GM18870 (cell line): ENCODE measurements at regions not wholly inside any gene's neighbourhood (a gene's known extent, or its start where the extent isn't known, plus 50 kb on each side); places are given as distances from the start of the nearest gene placed in this dataset.
"Not testable (repeated sequence)": the region's sequence is repeated elsewhere in the genome, so short reads cannot be mapped to it uniquely, and the experiment has no call there.

Experiments
- ATAC-seq: cut with Tn5 transposase; IDR thresholded peaks from one replicate; pipeline ENCODE4 v1.9.1; 2021; ENCODE audit warnings: moderate library complexity; ENCODE audit not compliant: unreplicated experiment

DNA sequence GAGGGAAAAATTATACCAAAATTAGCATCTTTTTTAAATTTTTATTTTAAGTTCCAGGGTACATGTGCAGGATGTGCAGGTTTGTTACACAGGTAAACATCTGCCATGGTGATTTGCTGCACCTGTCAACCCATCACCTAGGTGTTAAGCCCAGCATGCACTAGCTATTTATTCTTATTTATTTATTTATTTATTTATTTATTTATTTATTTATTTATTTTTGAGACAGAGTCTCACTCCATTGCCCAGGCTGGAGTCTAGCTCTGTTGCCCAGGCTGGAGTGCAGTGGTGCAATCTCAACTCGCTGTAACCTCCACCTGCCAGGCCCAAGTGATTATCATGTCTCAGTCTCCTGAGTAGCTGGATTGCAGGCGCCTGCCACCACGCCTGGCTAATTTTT is 137.7 kb upstream of the NEBL start:
- ATAC-seq, result not testable (repeated sequence)

DNA sequence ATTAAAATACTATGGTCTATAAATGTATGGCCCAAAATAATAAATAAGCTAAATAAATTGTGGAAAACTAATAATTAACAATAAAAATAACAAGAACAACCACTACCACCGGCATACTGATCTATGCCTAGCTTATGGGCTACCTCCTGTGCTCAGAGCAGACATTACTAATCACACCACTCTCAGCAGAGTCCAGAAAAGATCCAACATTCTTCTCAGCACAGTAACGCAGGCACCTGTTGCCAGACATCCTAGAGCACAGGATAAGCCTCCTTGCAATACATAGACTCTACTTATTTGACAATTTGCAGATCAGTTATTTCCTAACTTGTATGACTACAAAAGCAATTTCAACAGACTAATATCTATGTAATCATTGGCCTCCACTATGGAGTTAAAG is 137.1 kb upstream of the NEBL start:
- ATAC-seq, result no peak

DNA sequence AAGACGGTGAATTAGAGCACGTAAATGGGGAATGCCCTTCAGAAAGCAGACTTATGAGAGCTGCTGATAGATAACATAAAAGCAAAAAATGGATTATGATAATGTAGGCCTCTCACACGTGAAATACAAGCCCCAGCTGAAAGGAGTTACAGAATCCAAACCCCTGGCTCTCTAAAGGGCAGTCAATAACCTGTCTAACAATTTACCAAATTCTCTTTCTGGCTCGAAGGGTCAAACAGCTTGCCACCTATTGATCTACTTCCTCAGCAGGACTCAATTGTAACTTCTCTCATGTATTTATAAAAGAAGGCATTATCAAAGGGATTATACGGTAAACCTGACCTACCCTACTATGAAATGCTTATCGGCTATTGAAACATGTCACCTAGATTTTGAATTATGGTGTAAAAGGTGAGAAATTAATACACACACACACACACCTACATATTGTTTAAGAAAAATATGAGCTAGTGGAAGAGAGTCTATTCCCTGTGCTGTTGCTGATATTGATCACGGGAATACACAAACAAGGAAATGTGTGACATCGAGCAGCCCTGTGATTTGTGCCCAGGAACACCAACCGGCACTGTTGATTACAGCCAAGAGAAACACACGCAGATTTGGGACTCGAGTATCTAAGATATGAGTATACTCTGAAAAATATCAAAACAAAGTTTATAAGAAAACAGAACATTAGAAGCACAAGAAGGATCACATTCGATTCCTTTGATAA is 135.6 kb upstream of the NEBL start:
- no peak for ATAC-seq

DNA sequence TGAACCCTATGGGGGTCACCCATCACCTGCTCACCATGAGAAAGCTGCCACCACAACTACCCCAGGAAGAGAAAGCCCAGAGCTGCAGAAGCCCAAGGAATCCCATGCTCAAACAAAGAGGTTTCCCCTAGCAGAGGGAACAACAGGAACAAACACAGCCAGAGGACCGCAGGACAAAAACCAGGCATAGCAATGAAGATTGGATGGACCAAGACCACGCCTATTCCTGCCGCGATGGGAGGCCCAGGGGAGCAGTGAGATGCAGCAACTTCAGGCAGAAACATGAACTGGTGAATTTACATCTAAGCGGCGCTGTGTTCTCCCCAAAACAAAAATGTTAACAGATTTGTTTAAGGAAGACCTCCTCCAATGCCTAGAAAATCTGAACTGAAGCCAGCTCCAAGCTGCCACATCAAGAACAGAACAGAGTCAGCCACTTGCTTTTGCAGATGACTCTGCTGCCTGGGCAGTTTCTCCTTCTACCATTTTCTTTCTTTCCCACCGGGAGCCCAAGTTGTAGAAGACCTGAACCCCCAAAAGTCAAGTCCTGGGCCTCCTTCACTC is 134.2 kb upstream of the NEBL start:
- no peak for ATAC-seq

DNA sequence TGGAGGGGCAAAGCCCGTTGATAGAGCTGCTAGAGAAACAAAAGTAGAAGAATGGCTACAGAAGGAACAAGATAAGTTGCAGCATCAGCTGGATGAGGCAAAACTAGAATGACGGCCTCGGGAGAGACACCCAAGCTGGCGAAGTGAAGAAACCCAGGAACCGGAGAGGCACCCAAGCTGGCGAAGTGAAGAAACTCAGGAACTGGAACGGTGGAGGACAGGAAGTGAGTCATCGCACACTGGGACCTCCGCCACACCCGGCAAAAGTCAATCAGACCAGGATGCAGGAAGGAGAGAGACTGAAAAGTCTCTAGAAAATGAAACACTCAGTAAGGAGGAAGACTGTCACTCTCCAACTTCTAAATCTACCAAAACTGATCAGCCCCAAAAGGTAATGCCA is 133.0 kb upstream of the NEBL start:
- no peak for ATAC-seq

DNA sequence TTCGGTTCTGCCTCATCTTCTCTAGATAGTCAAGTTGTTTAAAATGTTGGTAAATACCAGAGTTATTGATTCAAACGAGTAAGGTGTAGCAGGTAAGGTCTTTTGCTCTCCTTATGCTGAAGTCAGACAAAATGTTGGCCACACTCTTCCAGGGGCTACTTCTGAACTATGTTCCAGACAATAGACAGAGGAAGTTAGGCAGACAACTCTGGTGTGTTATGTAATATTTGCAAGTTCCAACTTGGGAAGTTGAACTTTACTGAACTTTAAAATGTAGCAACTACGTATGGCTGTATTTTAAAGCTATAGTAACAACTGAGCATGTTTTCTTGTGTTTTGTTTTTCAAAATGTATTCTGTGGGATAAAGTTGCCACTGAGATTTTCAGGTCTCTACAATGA is 125.7 kb upstream of the NEBL start:
- ATAC-seq, result no peak

DNA sequence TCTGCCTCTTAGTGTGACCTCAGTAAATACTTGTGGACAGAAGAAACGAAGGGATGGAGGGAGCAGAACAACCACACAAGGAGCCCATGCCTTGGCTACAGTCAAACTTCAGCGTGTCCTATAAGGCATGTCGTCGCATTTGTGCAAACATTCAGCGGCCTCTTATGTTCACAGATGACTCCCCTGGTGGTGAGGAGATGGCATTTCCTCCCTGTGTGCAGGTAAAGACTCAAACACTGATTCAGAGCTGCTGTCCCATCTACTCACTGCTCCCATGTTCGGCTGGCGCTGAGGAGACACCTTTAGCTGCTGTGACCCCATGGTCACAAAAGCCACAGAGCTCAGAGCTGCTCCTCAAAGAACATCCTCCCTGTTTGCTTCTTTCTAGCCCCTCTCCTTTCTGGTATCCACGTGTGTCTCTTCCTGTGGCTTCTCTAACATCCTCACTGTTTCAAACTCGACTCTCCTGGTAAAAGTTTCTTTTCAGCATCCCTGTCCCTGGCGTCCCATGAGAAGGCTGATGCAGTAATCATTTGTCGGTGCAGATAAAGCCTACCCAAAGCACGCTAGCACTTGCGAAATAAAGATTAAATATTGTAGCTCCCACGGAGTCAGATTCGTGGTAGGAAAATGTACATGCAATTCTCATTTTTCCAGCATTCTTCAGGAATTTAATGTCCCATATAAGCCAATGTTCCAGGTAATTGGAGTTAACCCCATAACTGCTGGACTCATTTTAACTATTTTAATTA is 124.9 kb upstream of the NEBL start:
- no peak for ATAC-seq

DNA sequence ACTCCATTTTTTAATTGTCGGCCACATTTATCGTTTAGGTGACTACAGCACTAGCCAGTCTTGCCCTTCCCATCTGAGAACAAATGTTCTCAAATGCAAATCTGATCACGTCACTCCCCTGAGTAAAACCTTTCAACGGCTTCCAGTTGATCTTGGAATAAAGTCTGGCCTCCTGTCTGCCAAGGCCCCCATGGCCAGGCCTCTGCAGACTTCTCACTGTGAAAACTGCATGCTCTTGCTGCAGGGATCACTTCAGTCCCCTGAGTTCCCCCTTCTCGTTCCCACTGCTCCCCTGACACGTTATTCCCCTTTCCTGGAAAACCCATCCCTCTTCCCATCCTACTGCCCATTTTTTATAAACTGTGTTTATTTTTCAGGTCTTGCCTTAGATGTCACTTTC is 124.1 kb upstream of the NEBL start:
- ATAC-seq, result no peak

DNA sequence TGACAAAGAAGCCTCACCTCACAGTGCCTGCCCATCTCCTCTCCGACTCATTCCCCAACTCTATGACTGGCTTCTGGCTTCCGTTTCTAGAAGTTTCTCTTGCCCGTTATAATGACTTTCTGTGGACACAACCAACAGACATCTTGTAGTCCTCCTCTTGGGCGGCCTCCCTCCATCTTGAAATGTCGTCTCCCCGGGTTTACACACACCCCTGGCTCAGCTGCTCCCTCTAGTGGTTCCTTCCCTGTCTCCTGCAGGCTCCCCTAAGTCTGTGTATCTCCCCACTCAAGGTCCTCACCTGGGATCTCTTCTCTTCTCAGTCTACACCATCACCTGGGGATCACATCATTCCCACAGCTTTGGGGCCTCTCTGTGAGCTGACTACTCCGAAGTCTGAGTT is 123.4 kb upstream of the NEBL start:
- ATAC-seq, result peak; percentile 85

DNA sequence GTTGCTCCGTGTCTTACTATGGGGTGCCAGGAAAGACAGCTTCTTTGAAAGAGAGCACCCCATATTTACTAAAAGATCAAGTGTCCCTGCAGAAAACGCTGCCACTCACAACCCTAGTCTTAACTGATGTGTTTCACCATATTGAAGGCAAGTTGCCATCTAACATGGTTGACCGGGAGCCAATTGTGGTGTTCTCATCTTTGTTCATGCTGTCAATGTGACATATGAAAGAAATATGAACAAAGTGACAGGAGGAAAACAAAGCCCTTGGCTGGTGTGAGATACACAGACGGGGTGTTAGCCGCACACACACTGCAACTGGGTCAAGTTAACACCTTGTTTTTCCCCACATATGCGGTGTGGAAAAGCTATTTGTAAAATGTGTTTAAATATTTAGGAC is 122.3 kb upstream of the NEBL start:
- no peak for ATAC-seq

DNA sequence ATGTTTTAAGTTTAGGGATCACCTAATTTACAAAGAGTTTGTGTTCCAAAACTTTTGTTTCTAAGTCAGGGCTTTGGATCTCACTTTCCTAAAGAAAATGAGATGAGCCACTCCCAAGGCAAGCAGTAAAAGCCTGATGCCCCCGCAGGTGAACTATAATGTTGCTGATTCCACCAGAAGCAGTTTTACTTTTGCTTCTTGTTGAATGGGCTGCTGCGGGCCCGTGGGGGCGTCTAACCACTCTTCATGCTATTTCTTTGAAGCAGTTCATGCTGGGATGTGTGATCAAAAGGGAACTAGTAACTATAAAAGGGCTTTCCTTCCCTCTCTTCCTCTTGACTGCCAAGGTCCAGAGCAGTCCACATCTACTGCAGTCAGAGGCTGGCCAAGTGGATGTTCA is 118.7 kb upstream of the NEBL start:
- ATAC-seq, result no peak

DNA sequence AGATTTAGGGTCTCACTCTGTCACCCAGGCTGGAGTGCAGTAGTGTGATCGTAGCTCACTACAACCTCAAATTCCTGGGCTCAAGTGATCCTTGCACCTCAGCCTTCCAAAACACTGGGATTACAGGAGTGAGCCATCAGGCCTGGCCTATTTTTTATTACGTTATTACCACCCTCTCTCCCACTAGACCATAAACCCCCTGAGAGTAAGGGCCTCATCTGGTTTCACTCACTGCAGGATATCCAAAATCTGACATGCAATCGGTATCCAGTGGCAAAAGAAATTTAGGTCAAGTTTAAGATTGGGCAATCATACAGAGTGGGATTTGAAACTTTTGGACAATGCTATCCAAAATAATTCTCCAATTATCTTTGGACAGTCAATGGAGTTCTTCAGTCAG is 117.0 kb upstream of the NEBL start:
- ATAC-seq, result no peak

DNA sequence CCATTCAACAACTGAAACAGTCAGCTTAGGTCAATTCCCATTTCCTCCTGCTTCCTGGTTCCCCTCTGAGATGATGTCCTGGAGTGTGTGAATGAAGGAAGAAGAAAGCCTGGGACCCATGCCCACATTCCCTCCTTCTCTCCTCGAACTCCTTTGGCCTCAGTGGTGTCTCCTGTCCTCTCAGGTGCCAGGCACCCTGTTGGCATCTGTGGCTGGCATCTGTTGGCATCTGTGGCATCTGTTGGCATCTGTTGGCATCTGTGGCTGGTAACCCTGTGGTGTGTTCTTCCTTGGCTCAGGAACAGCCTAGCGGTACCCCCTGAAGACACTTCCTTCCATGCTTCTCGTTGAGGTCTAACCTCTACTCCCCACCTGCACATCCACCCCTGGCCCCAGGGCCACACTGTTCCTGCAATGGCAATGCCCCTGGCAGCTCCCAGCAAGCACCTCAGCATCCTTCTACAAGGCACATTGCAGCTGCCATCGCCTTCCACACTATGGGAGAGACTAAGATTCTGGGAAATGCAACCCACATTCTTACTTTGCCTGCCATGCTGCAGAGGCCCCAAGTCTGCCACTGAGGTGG is 114.4 kb upstream of the NEBL start:
- no peak for ATAC-seq

DNA sequence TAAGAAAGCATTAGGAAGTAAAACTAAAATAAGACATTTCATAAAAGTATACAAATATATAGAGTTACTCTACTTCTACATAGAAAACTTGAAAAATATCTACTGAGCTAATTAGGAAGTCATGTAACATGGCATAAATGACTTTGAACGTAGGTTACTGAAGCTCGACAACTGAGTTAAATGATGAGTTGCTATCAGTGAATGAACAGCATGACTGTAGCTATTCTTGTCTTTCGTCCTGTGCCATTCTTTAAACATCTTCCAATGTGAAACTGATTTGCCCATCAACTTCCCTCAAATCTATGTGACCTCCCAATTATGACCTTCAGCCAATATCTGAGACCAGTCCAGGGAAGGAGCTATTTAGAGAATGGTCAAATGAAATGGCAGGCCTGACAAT is 113.5 kb upstream of the NEBL start:
- no peak for ATAC-seq

DNA sequence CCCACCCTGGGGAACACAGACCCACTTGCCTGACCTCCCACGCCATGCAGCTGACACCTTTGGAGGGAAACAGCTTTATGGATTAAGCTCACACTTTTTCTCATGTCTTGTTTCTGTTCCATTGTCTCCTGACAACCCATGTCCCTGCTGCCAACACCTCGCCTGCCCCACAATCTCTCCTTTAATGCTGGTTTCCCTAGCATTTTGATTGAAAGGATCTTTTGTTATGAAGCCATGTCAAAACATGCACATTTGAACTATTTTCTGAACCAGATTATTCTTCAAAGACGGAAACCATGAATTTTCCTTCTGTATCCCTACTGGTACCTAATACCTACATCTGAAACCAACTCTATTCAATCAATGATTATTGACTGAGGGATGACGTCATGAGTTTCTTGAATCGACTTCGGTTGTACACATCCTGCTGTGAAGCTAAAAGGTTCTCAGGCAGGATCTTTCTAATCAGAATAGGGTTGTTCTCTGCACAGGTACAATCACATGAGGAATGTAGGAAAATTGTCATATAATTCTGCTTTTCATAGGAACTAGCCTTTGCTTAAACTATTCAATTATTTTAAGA is 106.2 kb upstream of the NEBL start:
- ATAC-seq, result no peak

DNA sequence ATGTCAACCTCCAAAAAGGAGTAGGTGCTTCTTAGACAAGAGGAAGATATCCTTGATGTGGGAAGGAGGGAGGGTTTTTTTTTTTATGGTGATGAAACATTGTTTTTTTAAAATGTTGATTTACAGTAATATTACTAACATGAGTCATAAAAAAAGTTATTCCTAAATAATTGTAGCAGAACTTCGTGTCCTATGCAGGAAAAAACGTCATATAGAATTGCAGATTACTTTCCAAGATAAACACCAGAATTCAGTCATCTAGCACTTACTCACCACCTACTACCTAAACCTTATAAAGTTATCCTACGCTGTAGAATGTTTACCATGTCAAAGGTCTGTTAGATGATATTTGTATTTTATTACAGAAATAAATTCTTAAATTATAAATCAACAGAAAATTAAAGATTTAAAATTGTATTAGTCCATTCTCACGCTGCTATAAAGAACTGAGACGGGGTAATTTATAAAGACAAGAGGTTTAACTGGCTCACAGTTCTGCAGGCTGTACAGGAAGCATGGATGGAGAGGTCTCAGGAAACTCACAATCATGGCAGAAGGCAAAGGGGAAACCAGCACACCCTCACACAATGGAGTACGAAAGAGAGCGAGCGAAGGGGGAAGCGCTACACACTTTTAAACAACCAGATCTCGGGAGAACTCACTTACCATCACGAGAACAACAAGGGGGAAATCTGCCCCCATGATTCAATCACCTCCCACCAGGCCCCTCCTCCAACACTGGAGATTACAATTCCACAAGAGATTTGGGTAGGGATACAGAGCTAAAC is 105.2 kb upstream of the NEBL start:
- ATAC-seq, result no peak

DNA sequence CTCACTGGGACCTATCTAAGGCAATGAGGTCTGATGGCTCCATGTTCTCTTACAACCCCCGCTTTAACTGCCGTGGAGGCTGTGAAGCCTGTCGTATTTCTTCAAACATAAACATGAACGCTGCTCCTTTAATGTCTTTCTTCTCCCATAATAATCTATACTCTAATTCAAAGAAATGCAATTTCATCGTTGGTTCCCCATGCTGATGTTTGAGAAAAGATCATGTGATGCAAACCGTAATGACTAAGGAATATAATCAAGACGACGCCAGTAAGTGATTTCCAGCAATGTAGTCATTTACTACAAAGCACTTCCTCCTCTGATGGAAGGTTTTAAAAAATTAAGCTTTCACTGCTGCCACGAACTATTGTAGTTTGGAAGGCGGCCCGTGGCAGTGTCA is 102.6 kb upstream of the NEBL start:
- no peak for ATAC-seq

DNA sequence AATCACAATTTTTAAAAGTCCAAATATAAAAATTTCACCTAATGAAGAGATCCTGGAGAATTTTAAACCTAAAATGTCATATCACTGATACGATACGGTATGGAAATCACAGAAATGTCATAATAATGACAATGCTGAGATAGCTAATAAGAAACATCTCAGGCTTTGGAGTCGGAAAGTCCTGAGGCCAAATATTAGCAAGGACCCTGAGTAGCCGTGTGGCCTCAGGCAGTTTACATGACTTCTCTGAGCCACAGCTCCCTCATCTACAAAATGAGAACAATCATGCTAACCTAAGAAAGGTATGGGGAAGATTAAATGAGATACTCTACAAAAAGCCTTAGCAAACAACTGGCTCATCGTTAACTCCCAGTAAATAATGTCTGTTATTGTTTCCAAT is 100.9 kb upstream of the NEBL start:
- ATAC-seq, result no peak

DNA sequence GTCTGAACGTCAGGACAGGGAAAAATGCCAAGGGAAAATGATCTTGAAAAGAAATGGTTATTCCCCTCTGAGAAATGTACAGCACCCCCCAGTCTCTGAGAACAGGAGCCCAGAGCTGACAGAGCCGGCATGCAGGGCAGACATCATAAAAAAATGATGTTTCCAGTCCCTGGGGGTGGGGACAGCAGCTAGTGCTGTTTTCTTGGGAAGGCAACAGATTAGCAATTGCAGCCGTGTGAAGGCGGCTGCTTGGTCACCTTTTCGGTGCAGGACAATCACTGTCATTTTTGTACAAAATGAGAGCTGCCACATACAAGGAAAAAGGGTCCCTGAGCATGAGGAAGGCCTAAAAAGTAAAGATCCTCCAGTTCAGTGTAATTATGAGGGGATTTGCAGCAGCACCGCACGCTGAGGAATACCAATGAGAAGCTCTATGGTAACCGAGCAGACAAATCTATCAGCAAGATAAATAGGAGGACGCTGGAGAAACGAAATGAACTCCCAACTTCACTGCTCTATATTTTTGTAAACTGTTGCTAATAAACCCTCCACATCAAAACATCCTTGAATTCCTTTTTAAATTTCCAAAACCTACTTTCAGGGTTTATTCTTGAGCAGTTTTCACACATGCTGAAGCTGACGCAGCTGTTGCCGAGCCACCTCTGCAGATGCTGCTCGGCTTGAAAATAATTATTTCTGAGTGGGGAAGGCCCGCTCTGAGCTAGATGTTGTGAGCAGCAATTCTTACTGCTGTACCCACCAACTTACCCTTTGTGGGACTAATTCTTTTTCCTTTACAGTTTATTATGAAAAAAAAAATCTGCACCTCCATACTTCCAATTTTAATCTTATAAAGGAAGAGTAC is 98.2 kb upstream of the NEBL start:
- no peak for ATAC-seq
